Activated T-cell treated with anti-CD3 and anti-CD28 coated beads, Interleukin-2, amount 50 U/mL, for 72 hours (primary cell): ENCODE measurements at regions not wholly inside any gene's neighbourhood (a gene's known extent, or its start where the extent isn't known, plus 50 kb on each side); places are given as distances from the start of the nearest gene placed in this dataset.

Experiments used
- ATAC-seq, 2 donors: fragments of 150-1000 bp; cut with Tn5 transposase; replicated peaks in 1 of 2; 2 replicates each; pipeline ENCODE4 v1.10.0; 2021; ENCODE audit warnings: moderate library complexity in 2 of 2, mild to moderate bottlenecking in 1 of 2
- DNase-seq, 2 donors: peaks; one replicate each; pipeline ENCODE4 v3.0.0; 2021 to 2022; ENCODE audit warnings: mixed read lengths in 1 of 2
- H3K27ac Mint-ChIP-seq: one replicate; pipeline ENCODE4 v1.8.0; 2022; ENCODE audit warnings: mild to moderate bottlenecking, moderate library complexity, mixed read lengths
- H3K27me3 Mint-ChIP-seq: one replicate; pipeline ENCODE4 v1.8.0; 2022; ENCODE audit warnings: low read depth, mixed read lengths
- H3K36me3 Mint-ChIP-seq, 2 donors: one replicate each; pipeline ENCODE4 v1.8.0; 2022; ENCODE audit warnings: mixed read lengths in 2 of 2, mild to moderate bottlenecking in 1 of 2; ENCODE audit not compliant: insufficient read depth in 2 of 2
- H3K4me1 Mint-ChIP-seq: one replicate; pipeline ENCODE4 v1.8.0; 2022; ENCODE audit warnings: low read depth, mixed read lengths
- H3K4me3 Mint-ChIP-seq, 2 donors: one replicate each; pipeline ENCODE4 v1.8.0; 2022; ENCODE audit warnings: mild to moderate bottlenecking in 2 of 2, mixed read lengths in 2 of 2, moderate library complexity in 2 of 2
- H3K9me3 Mint-ChIP-seq, 2 donors: one replicate each; pipeline ENCODE4 v1.8.0; 2022; ENCODE audit warnings: mixed read lengths in 2 of 2

- no peak for ATAC-seq
- Mint-ChIP-seq H3K9me3 (peaks cover 0 to 2% of the 10 kb centered on the region in 2 donors), H3K4me3 (no peak overlapping the region), H3K36me3 (no peaks in the 10 kb centered on the region), H3K27me3 (no peaks in the 10 kb centered on the region), H3K27ac (no peak overlapping the region), H3K4me1 (no peaks in the 10 kb centered on the region)
- DNase-seq, result no peak
Measured at GRCh38 chr5:123907349-123907748, 395.4 kb downstream of the CSNK1G3 start.

GRCh38 chr5:123906698-123907295, 394.8 kb downstream of the CSNK1G3 start:
- Mint-ChIP-seq H3K36me3 (no peaks in the 10 kb centered on the region), H3K4me1 (no peaks in the 10 kb centered on the region), H3K27me3 (no peaks in the 10 kb centered on the region), H3K4me3 (no peak overlapping the region), H3K27ac (no peak overlapping the region), H3K9me3 (peaks cover 0 to 2% of the 10 kb centered on the region in 2 donors)
- DNase-seq (no peak), ATAC-seq (no peak)

- H3K27ac Mint-ChIP-seq, result no peak overlapping the region
- ATAC-seq (no peak), DNase-seq (no peak)
- H3K27me3 Mint-ChIP-seq, result no peaks in the 10 kb centered on the region
- no peaks in the 10 kb centered on the region for H3K36me3 Mint-ChIP-seq
- H3K9me3 Mint-ChIP-seq, result peaks cover 0 to 1% of the 10 kb centered on the region in 2 donors
- H3K4me3 Mint-ChIP-seq, result no peak overlapping the region
- no peaks in the 10 kb centered on the region for H3K4me1 Mint-ChIP-seq
Measured at GRCh38 chr5:123885081-123885480, 373.1 kb downstream of the CSNK1G3 start.

- Mint-ChIP-seq H3K27ac (no peak overlapping the region), H3K4me3 (no peak overlapping the region), H3K9me3 (peaks cover 0 to 1% of the 10 kb centered on the region in 2 donors), H3K36me3 (no peaks in the 10 kb centered on the region), H3K27me3 (no peaks in the 10 kb centered on the region), H3K4me1 (no peaks in the 10 kb centered on the region)
- DNase-seq (no peak), ATAC-seq (no peak)
Measured at GRCh38 chr5:123882965-123883345, 371.0 kb downstream of the CSNK1G3 start.

GRCh38 chr5:123882319-123882964, 370.5 kb downstream of the CSNK1G3 start:
- Mint-ChIP-seq H3K27me3 (no peaks in the 10 kb centered on the region), H3K9me3 (peaks cover 0 to 1% of the 10 kb centered on the region in 2 donors), H3K4me3 (no peak overlapping the region), H3K4me1 (no peaks in the 10 kb centered on the region), H3K36me3 (no peaks in the 10 kb centered on the region), H3K27ac (no peak overlapping the region)
- ATAC-seq, result no peak
- no peak for DNase-seq

- Mint-ChIP-seq H3K9me3 (peaks cover 0 to 1% of the 10 kb centered on the region in 2 donors), H3K36me3 (no peaks in the 10 kb centered on the region), H3K4me1 (no peaks in the 10 kb centered on the region), H3K4me3 (no peak overlapping the region), H3K27me3 (no peaks in the 10 kb centered on the region), H3K27ac (peak overlapping the region; percentile 73)
- no peak for DNase-seq
- ATAC-seq, result no peak
Measured at GRCh38 chr5:123881759-123882244, 369.8 kb downstream of the CSNK1G3 start.

GRCh38 chr5:123880875-123881274, 368.9 kb downstream of the CSNK1G3 start:
- peaks cover 0 to 1% of the 10 kb centered on the region in 2 donors for H3K9me3 Mint-ChIP-seq
- no peaks in the 10 kb centered on the region for H3K4me1 Mint-ChIP-seq
- H3K27ac Mint-ChIP-seq, result no peak overlapping the region
- no peaks in the 10 kb centered on the region for H3K27me3 Mint-ChIP-seq
- H3K36me3 Mint-ChIP-seq, result no peaks in the 10 kb centered on the region
- DNase-seq, result no peak
- no peak overlapping the region for H3K4me3 Mint-ChIP-seq
- ATAC-seq, result no peak

- peaks cover 0 to 1% of the 10 kb centered on the region in 2 donors for H3K9me3 Mint-ChIP-seq
- DNase-seq (no peak), ATAC-seq (no peak)
- H3K27me3 Mint-ChIP-seq, result no peaks in the 10 kb centered on the region
- H3K4me3 Mint-ChIP-seq, result no peak overlapping the region
- H3K27ac Mint-ChIP-seq, result no peak overlapping the region
- H3K36me3 Mint-ChIP-seq, result no peaks in the 10 kb centered on the region
- no peaks in the 10 kb centered on the region for H3K4me1 Mint-ChIP-seq
Measured at GRCh38 chr5:123879071-123879470, 367.1 kb downstream of the CSNK1G3 start.

- Mint-ChIP-seq H3K27ac (no peak overlapping the region), H3K9me3 (peaks cover 0 to 1% of the 10 kb centered on the region in 2 donors), H3K4me1 (no peaks in the 10 kb centered on the region), H3K36me3 (no peaks in the 10 kb centered on the region), H3K4me3 (no peak overlapping the region), H3K27me3 (no peaks in the 10 kb centered on the region)
- no peak for DNase-seq
- no peak for ATAC-seq
Measured at GRCh38 chr5:123876276-123876790, 364.4 kb downstream of the CSNK1G3 start.

GRCh38 chr5:123875561-123876275, 363.7 kb downstream of the CSNK1G3 start:
- Mint-ChIP-seq H3K9me3 (no peaks in the 10 kb centered on the region), H3K4me1 (no peaks in the 10 kb centered on the region), H3K4me3 (no peak overlapping the region), H3K36me3 (no peaks in the 10 kb centered on the region), H3K27me3 (no peaks in the 10 kb centered on the region), H3K27ac (no peak overlapping the region)
- ATAC-seq (no peak), DNase-seq (no peak)

- no peaks in the 10 kb centered on the region for H3K27me3 Mint-ChIP-seq
- no peak overlapping the region for H3K27ac Mint-ChIP-seq
Measured at GRCh38 chr5:123874600-123875201, 362.7 kb downstream of the CSNK1G3 start.

GRCh38 chr5:123873846-123874245, 361.9 kb downstream of the CSNK1G3 start:
- DNase-seq, result no peak
- Mint-ChIP-seq H3K4me3 (no peak overlapping the region), H3K36me3 (no peaks in the 10 kb centered on the region), H3K27me3 (no peaks in the 10 kb centered on the region), H3K27ac (no peak overlapping the region), H3K4me1 (no peaks in the 10 kb centered on the region), H3K9me3 (no peaks in the 10 kb centered on the region)
- ATAC-seq, result no peak

More at GRCh38 chr5:123874600-123875201, 362.7 kb downstream of the CSNK1G3 start:
- Mint-ChIP-seq H3K36me3 (no peaks in the 10 kb centered on the region), H3K4me1 (no peaks in the 10 kb centered on the region), H3K4me3 (no peak overlapping the region), H3K9me3 (no peaks in the 10 kb centered on the region)
- ATAC-seq (no peak), DNase-seq (no peak)

- no peaks in the 10 kb centered on the region for H3K36me3 Mint-ChIP-seq
- no peak overlapping the region for H3K27ac Mint-ChIP-seq
Measured at GRCh38 chr5:123871373-123871772, 359.4 kb downstream of the CSNK1G3 start.

More at GRCh38 chr5:123871373-123871772, 359.4 kb downstream of the CSNK1G3 start:
- Mint-ChIP-seq H3K4me1 (no peaks in the 10 kb centered on the region), H3K27me3 (no peaks in the 10 kb centered on the region), H3K4me3 (no peak overlapping the region), H3K9me3 (peaks cover 0 to 2% of the 10 kb centered on the region in 2 donors)
- ATAC-seq (no peak), DNase-seq (no peak)
